LNCAP (cell line): ENCODE measurements at regions not wholly inside any gene's neighbourhood (a gene's known extent, or its start where the extent isn't known, plus 50 kb on each side); places are given as distances from the start of the nearest gene placed in this dataset.

ENCODE experiments used
- CTCF ChIP-seq: fragments of 450-650 bp; IDR thresholded peaks from 2 replicates; pipeline ENCODE4 v1.5.1; 2017; ENCODE audit warnings: mild to moderate bottlenecking

GRCh38 chr5:85173469-85173868 is 788.8 kb upstream of the EDIL3 start:
- TF ChIP-seq CTCF: no peak

- no peak for TF ChIP-seq CTCF
These were observed 797.7 kb upstream of the EDIL3 start for GRCh38 chr5:85182344-85182743.

GRCh38 chr5:85204289-85204688 is 819.6 kb upstream of the EDIL3 start:
- TF ChIP-seq CTCF: no peak

- no peak for TF ChIP-seq CTCF
These were observed 820.8 kb upstream of the EDIL3 start for GRCh38 chr5:85205430-85205829.

- no peak for TF ChIP-seq CTCF
These were observed 840.7 kb upstream of the EDIL3 start for GRCh38 chr5:85225388-85225787.

- no peak for TF ChIP-seq CTCF
These were observed 864.5 kb upstream of the EDIL3 start for GRCh38 chr5:85249204-85249603.

- no peak for TF ChIP-seq CTCF
These were observed 878.4 kb upstream of the EDIL3 start for GRCh38 chr5:85263125-85263524.

- TF ChIP-seq CTCF: no peak
These were observed 882.0 kb upstream of the EDIL3 start for GRCh38 chr5:85266692-85267091.
